Vagina (tissue), 2 donors: ENCODE measurements at regions not wholly inside any gene's neighbourhood (a gene's known extent, or its start where the extent isn't known, plus 50 kb on each side); places are given as distances from the start of the nearest gene placed in this dataset.

Experiments used
- CTCF ChIP-seq, 3 experiments: fragments of 450-650 bp in 2 of 3; fragments of 200-600 bp in 1 of 3; sonication (generic) in 1 of 3; IDR thresholded peaks; one replicate each; pipeline ENCODE4 v1.5.1; 2017 to 2019; ENCODE audit warnings: antibody characterized with exemption in 3 of 3, mild to moderate bottlenecking in 2 of 3, moderate library complexity in 2 of 3
- POLR2A ChIP-seq, 2 donors: fragments of 450-650 bp; IDR thresholded peaks; one replicate each; pipeline ENCODE4 v1.6.1; 2017; ENCODE audit warnings: antibody characterized with exemption in 2 of 2, mild to moderate bottlenecking in 2 of 2, moderate library complexity in 2 of 2

- TF ChIP-seq POLR2A (IDR thresholded peaks at IDR 0.05) (no peak), CTCF (IDR thresholded peaks at IDR 0.05) (no peak)
Observed at GRCh38 chr3:17932136-17932771, 189.8 kb upstream of the TBC1D5 start.
